Gastrocnemius medialis (tissue), 4 donors: ENCODE measurements at regions not wholly inside any gene's neighbourhood (a gene's known extent, or its start where the extent isn't known, plus 50 kb on each side); places are given as distances from the start of the nearest gene placed in this dataset.

Source experiments
- POLR2A ChIP-seq, 2 donors: fragments of 450-650 bp; IDR thresholded peaks; one replicate each; pipeline ENCODE4 v1.6.1; 2017; ENCODE audit warnings: antibody characterized with exemption in 2 of 2, mild to moderate bottlenecking in 2 of 2, moderate library complexity in 2 of 2
- TF ChIP-seq, protein P1 (sequence below), 5 experiments: fragments of 450-650 bp in 3 of 5; fragments of 200-600 bp in 2 of 5; sonication (generic) in 2 of 5; IDR thresholded peaks in 4 of 5; conservative IDR thresholded peaks in 1 of 5; 1 replicate in 4 of 5; 2 replicates in 1 of 5; pipeline ENCODE4 v1.5.1; 2016 to 2019; ENCODE audit warnings: antibody characterized with exemption in 5 of 5, mild to moderate bottlenecking in 3 of 5, moderate library complexity in 3 of 5

GRCh38 chr13:110063490-110064421 is 243.2 kb downstream of the COL4A1 start:
- TF ChIP-seq, protein P1, sequence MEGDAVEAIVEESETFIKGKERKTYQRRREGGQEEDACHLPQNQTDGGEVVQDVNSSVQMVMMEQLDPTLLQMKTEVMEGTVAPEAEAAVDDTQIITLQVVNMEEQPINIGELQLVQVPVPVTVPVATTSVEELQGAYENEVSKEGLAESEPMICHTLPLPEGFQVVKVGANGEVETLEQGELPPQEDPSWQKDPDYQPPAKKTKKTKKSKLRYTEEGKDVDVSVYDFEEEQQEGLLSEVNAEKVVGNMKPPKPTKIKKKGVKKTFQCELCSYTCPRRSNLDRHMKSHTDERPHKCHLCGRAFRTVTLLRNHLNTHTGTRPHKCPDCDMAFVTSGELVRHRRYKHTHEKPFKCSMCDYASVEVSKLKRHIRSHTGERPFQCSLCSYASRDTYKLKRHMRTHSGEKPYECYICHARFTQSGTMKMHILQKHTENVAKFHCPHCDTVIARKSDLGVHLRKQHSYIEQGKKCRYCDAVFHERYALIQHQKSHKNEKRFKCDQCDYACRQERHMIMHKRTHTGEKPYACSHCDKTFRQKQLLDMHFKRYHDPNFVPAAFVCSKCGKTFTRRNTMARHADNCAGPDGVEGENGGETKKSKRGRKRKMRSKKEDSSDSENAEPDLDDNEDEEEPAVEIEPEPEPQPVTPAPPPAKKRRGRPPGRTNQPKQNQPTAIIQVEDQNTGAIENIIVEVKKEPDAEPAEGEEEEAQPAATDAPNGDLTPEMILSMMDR (IDR thresholded peaks at IDR 0.05 in 4 of 5, conservative IDR thresholded peaks at IDR 0.05 in 1 of 5) = no peak
- TF ChIP-seq POLR2A (IDR thresholded peaks at IDR 0.05) = no peak
